ENCODE measurements at regions not wholly inside any gene's neighbourhood (a gene's known extent, or its start where the extent isn't known, plus 50 kb on each side); places are given as distances from the start of the nearest gene placed in this dataset.
A peak's percentile ranks its signal among the peaks of the same experiment; 100 is the strongest.
"Not testable (repeated sequence)": the region's sequence is repeated elsewhere in the genome, so short reads cannot be mapped to it uniquely, and the experiment has no call there.

DNA sequence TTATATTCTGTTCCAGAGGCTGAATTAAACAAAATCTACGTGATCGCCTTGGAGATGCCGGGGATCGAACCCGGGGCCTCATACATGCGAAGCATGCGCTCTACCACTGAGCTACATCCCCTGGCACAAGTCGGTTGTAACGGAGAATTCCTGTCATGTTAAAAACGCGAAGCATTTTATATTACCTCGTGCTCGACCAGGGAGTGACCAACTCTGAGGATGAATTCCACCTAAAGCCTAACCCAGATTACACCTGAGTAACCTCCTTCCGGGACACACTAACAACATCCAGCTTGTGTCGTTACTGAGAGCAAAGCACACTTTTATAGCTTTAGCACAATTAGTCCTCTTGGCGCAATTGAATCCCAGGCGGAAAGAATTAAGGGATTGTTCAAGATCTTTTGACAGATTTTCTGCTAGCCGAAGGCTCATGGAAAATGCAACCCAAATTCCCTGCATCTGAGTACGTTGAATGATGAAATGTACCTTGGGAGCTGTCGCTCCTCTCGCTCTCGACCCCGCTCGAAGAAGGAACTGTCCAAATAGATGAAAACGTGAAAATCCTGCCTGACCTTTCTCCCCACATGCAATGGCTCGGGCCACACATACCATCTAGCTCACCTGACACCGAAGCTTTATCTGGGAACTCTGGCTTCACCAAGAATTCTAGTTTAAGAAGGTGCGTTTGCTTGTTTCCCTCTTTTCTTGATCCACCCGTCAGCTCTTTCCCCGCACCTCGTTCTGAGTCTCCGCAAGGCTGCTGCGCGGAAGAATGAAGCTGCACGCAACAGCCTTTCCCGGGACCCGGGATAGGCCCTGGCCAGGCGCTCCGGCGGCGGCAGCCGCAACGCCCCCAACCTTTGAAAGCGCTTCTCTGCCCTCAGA, 148.3 kb downstream of the GPX5 start:
- peak; percentile 55 for DNase-seq
- ChIA-PET CTCF (no interaction called here), POLR2A (no interaction called here)
- Mint-ChIP-seq H3K36me3 (ENCODE audit: low read depth) (no peaks in the 10 kb centered on the region), H3K4me1 (ENCODE audit: low read depth) (peaks cover 14% of the 10 kb centered on the region), H3K9me3 (ENCODE audit: insufficient read depth) (peaks cover 4% of the 10 kb centered on the region), H3K27ac (no peak overlapping the region), H3K4me3 (peak overlapping the region; percentile 69), H3K27me3 (ENCODE audit: low read depth) (peaks cover 41% of the 10 kb centered on the region)
- ATAC-seq = peak; percentile 39

DNA sequence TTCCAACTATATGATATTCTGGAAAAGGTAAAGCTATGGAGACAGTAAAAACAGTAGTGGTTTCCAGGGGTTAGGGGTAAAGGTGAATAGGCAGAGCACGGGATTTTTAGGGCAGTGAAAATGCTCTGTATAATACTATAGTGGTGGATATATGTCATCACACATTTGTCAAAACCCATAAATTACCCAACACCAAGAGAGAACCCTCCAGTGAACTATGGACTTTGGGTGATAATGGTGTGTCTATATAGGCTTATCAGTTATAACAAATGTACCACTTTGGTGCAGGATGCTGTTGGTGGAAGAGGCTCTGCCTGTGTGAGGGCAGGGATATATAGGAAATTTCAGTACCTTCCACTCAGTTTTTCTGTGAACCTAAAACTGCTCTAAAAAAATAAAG, 149.9 kb downstream of the GPX5 start:
- Mint-ChIP-seq H3K27me3 (ENCODE audit: low read depth) (peaks cover 47% of the 10 kb centered on the region), H3K36me3 (ENCODE audit: low read depth) (no peaks in the 10 kb centered on the region)

DNA sequence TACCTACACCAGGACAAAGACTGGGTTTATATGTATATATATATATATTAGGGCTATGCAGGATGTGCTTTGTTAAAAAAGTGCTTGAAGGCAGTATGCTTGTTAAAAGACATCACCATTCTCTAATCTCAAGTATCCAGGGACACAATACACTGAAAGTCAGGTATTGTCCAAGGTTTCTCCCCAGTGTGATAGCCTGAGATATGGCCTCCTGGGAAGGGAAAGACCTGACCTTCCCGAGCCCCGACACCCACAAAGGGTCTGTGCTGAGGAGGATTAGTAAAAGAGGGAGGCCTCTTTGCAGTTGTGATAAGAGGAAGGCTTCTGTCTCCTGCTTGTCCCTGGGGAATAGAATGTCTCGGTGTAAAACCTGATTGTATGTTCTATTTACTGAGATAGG, 156.9 kb downstream of the GPX5 start:
- Mint-ChIP-seq H3K36me3 (ENCODE audit: low read depth) (no peaks in the 10 kb centered on the region), H3K4me3 (no peak overlapping the region), H3K9me3 (ENCODE audit: insufficient read depth) (no peaks in the 10 kb centered on the region), H3K27ac (no peak overlapping the region), H3K27me3 (ENCODE audit: low read depth) (peaks cover 57% of the 10 kb centered on the region), H3K4me1 (ENCODE audit: low read depth) (peaks cover 21% of the 10 kb centered on the region)
- POLR2A ChIA-PET = no interaction called here
- no peak for ATAC-seq
- DNase-seq = no peak
- CTCF ChIA-PET = no interaction called here

More for the DNA sequence above, 149.9 kb downstream of the GPX5 start:
- ChIA-PET POLR2A (no interaction called here), CTCF (no interaction called here)
- Mint-ChIP-seq H3K9me3 (ENCODE audit: insufficient read depth) (peaks cover 4% of the 10 kb centered on the region), H3K27ac (no peak overlapping the region), H3K4me1 (ENCODE audit: low read depth) (peaks cover 14% of the 10 kb centered on the region), H3K4me3 (no peak overlapping the region)
- no peak for DNase-seq
- no peak for ATAC-seq

DNA sequence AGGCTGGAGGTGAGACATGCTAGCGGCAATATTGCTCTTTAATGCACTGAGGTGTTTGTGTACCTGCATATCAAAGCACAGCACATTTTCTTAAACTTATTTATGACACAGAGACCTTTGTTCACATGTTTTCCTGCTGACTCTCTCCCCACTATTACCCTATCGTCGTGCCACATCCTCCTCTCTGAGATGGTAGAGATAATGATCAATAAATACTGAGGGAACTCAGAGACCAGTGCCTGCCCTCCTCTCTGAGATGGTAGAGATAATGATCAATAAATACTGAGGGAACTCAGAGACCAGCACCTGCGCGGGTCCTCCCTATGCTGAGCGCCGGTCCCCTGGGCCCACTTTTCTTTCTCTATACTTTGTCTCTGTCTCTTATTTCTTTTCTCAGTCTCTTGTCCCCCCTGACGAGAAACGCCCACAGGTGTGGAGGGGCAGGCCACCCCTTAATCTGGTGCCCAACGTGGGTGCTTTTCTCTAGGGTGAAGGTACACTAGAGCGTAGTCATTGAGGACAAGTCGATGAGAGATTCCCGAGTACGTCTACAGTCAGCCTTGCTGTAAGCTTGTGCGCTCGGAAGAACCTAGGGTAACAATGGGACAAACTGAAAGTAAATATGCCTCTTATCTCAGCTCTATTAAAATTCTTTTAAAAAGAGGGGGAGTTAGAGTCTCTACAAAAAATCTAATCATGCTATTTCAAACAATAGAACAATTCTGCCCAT, 157.4 kb downstream of the GPX5 start:
- H3K9me3 Mint-ChIP-seq (ENCODE audit: insufficient read depth); ATAC-seq; H3K4me3 Mint-ChIP-seq; POLR2A ChIA-PET; H3K27ac Mint-ChIP-seq; DNase-seq; H3K36me3 Mint-ChIP-seq (ENCODE audit: low read depth): not testable (repeated sequence)
- peaks cover 61% of the 10 kb centered on the region for H3K27me3 Mint-ChIP-seq (ENCODE audit: low read depth)
- H3K4me1 Mint-ChIP-seq (ENCODE audit: low read depth) = peaks cover 21% of the 10 kb centered on the region
- CTCF ChIA-PET = interaction anchor here (0.7 kb wide), 1 partner anchor 22 kb away, joined by 3 read pairs; no protein-coding TSS in a partner anchor

DNA sequence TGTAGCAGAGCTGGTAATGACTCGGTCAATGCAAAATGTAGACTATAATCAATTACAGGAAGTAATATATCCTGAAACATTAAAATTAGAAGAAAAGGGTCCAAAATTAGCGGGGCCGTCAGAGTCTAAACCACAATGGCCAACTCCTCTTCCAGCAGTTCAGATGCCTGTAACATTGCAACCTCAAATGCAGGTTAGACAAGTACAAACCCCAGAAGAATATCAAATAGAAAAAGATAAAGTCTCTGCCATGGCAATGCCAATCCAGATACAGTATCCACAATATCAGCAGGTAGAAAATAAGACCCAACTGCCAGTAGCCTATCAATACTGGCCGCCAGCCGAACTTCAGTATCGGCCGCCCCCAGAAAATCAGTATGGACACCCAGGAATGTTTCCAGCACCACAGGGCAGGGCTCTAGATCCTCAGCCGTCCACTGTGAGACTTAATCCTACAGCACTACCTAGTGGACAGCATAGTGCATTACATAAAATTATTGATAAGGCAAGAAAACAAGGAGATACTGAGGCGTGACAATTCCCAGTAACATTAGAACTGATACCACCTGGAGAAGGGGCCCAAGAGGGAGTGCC, 158.4 kb downstream of the GPX5 start:
- ATAC-seq (peak; percentile 44), DNase-seq (peak; percentile 35)
- H3K4me3 Mint-ChIP-seq = no peak overlapping the region
- H3K27ac Mint-ChIP-seq = no peak overlapping the region
- POLR2A ChIA-PET = no interaction called here
- H3K36me3 Mint-ChIP-seq (ENCODE audit: low read depth) = no peaks in the 10 kb centered on the region
- CTCF ChIA-PET = interaction anchor here (0.7 to 1.6 kb wide), 6 partner anchors 49 to 332 kb away, joined by 3 to 8 read pairs (median 4); no protein-coding TSS in a partner anchor
- H3K4me1 Mint-ChIP-seq (ENCODE audit: low read depth) = peaks cover 21% of the 10 kb centered on the region
- H3K9me3 Mint-ChIP-seq (ENCODE audit: insufficient read depth) = no peaks in the 10 kb centered on the region
- H3K27me3 Mint-ChIP-seq (ENCODE audit: low read depth) = peaks cover 59% of the 10 kb centered on the region

DNA sequence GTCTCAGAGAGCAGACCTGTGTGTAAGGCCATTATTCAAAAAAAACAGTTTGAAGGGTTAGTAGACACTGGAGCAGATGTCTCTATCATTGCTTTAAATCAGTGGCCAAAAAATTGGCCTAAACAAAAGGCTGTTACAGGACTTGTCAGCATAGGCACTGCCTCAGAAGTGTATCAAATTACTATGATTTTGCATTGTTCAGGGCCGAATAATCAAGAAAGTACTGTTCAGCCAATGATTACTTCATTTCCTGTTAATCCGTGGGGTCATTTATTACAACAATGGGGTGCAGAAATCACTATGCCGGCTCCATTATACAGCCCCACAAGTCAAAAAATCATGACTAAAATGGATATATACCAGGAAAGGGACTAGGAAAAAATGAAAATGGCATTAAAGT, 160.3 kb downstream of the GPX5 start:
- H3K4me3 Mint-ChIP-seq; ATAC-seq; POLR2A ChIA-PET; H3K36me3 Mint-ChIP-seq (ENCODE audit: low read depth); H3K9me3 Mint-ChIP-seq (ENCODE audit: insufficient read depth); DNase-seq; H3K27ac Mint-ChIP-seq: not testable (repeated sequence)
- H3K4me1 Mint-ChIP-seq (ENCODE audit: low read depth) = peaks cover 21% of the 10 kb centered on the region
- H3K27me3 Mint-ChIP-seq (ENCODE audit: low read depth) = peaks cover 54% of the 10 kb centered on the region
- CTCF ChIA-PET = interaction anchor here (1.0 to 1.6 kb wide), 4 partner anchors 190 to 338 kb away, joined by 3 to 8 read pairs (median 6); no protein-coding TSS in a partner anchor

DNA sequence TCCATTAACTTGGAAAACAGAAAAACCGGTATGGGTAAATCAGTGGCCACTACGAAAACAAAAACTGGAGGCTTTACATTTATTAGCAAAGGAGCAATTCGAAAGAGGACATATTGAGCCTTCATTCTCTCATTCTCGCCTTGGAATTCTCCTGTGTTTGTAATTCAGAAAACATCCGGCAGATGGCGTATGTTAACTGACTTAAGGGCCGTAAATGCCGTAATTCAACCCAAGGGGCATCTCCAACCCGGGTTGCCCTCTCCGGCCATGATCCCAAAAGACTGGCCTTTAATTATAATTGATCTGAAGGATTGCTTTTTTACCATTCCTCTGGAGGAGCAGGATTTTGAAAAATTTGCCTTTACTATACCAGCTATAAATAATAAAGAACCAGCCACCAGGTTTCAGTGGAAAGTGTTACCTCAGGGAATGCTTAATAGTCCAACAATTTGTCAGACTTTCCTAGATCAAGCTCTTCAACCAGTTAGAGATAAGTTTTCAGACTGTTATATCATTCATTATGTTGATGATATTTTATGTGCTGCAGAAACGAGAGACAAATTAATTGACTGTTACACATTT, 160.9 kb downstream of the GPX5 start:
- Mint-ChIP-seq H3K4me1 (ENCODE audit: low read depth) (peaks cover 21% of the 10 kb centered on the region), H3K27me3 (ENCODE audit: low read depth) (peaks cover 54% of the 10 kb centered on the region)
- CTCF ChIA-PET = interaction anchor here (0.7 to 1.1 kb wide), 8 partner anchors 15 to 903 kb away, joined by 3 to 7 read pairs (median 4); no protein-coding TSS in a partner anchor
- ATAC-seq; H3K9me3 Mint-ChIP-seq (ENCODE audit: insufficient read depth); H3K4me3 Mint-ChIP-seq; POLR2A ChIA-PET; H3K27ac Mint-ChIP-seq; H3K36me3 Mint-ChIP-seq (ENCODE audit: low read depth): not testable (repeated sequence)
- DNase-seq = peak; percentile 67

DNA sequence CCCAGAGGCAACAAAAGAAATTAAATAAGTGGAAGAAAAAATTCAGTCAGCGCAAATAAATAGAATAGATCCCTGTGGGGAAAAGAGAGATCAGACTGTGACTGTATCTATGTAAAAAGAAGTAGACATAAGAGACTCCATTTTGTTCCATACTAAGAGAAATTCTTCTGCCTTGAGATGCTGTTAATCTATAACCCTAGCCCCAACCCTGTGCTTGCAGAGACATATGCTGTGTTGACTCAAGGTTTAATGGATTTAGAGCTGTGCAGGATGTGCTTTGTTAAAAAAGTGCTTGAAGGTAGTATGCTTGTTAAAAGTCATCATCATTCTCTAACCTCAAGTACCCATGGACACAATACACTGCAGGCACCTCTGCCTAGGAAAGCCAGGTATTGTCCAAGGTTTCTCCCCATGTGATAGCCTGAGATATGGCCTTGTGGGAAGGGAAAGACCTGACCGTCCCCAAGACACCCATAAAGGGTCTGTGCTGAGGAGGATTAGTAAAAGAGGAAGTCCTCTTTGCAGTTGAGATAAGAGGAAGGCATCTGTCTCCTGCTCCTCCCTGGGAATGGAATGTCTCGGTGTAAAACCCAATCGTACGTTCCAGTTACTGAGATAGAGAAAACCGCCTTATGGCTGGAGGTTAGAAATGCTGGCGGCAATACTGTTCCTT, 161.8 kb downstream of the GPX5 start:
- H3K36me3 Mint-ChIP-seq (ENCODE audit: low read depth); POLR2A ChIA-PET; H3K9me3 Mint-ChIP-seq (ENCODE audit: insufficient read depth); ATAC-seq; H3K27ac Mint-ChIP-seq; DNase-seq; H3K4me3 Mint-ChIP-seq: not testable (repeated sequence)
- CTCF ChIA-PET = interaction anchor here (0.9 to 2.1 kb wide), 8 partner anchors 14 to 902 kb away, joined by 3 to 7 read pairs (median 4); no protein-coding TSS in a partner anchor
- Mint-ChIP-seq H3K4me1 (ENCODE audit: low read depth) (peaks cover 14% of the 10 kb centered on the region), H3K27me3 (ENCODE audit: low read depth) (peaks cover 51% of the 10 kb centered on the region)

DNA sequence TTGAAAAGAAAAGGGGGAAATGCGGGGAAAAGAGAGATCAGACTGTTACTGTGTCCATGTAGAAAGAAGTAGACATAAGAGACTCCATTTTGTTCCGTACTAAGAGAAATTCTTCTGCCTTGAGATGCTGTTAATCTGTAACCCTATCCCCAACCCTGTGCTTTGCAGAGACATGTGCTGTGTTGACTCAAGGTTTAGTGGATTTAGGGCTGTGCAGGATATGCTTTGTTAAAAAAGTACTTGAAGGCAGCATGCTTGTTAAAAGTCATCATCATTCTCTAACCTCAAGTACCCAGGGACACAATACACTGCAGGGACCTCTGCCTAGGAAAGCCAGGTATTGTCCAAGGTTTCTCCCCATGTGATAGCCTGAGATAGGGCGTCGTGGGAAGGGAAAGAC, 166.3 kb downstream of the GPX5 start:
- H3K27me3 Mint-ChIP-seq (ENCODE audit: low read depth) = peaks cover 71% of the 10 kb centered on the region
- ATAC-seq; H3K27ac Mint-ChIP-seq; H3K9me3 Mint-ChIP-seq (ENCODE audit: insufficient read depth); DNase-seq; H3K4me3 Mint-ChIP-seq; POLR2A ChIA-PET; H3K36me3 Mint-ChIP-seq (ENCODE audit: low read depth); CTCF ChIA-PET; H3K4me1 Mint-ChIP-seq (ENCODE audit: low read depth): not testable (repeated sequence)

DNA sequence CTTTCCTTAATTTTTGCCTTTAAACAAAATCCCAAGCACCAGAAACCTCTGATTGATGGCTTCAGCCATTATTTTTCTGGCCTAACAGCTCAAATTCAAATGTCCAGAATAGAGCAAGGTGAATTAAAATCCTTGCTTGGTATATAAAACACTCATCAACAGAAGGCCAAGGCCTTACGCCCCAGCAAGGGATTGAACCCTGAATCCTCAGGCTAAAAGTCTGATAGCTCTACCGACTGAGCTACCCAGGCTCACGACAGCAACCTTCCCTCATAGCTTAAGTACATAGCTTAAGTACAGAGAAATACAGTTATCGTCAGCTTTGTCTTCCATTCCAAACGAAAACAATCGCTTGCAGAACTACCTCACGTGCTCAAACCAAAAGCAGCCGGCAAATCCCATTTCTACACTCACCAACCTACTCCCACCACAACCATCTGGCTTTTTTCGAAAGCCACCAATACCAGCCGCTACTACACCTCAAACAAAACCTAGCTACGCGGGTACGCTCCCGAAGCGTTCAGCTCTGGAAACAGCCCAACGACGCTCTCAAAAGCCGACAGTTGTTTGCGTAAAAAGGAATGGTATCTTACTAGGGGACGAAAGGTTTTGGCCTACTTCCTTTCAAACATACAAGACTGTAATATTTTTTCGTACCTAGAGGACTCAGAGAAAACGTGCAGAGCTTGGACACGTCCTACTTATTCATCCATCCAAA, 167.5 kb downstream of the GPX5 start:
- H3K36me3 Mint-ChIP-seq (ENCODE audit: low read depth) = no peaks in the 10 kb centered on the region

More for the DNA sequence above, 167.5 kb downstream of the GPX5 start:
- no peak for ATAC-seq
- H3K4me1 Mint-ChIP-seq (ENCODE audit: low read depth) = peaks cover 7% of the 10 kb centered on the region
- POLR2A ChIA-PET = interaction anchor here (0.6 kb wide), 2 partner anchors 8 to 59 kb away, joined by 3 to 4 read pairs; no protein-coding TSS in a partner anchor
- no peak for DNase-seq
- CTCF ChIA-PET = interaction anchor here (1.1 kb wide), 1 partner anchor 144 kb away, joined by 3 read pairs; no protein-coding TSS in a partner anchor
- peaks cover 65% of the 10 kb centered on the region for H3K27me3 Mint-ChIP-seq (ENCODE audit: low read depth)
- no peaks in the 10 kb centered on the region for H3K9me3 Mint-ChIP-seq (ENCODE audit: insufficient read depth)
- H3K4me3 Mint-ChIP-seq = no peak overlapping the region
- no peak overlapping the region for H3K27ac Mint-ChIP-seq

All from activated CD8-positive, alpha-beta T cell treated with anti-CD3 and anti-CD28 coated beads, Interleukin-2, amount 10 ng/mL, durations not matched to agents 7 days and 5 days (primary cell).